ENCODE measurements at regions not wholly inside any gene's neighbourhood (a gene's known extent, or its start where the extent isn't known, plus 50 kb on each side); places are given as distances from the start of the nearest gene placed in this dataset.
"Not testable (repeated sequence)": the region's sequence is repeated elsewhere in the genome, so short reads cannot be mapped to it uniquely, and the experiment has no call there.

DNA sequence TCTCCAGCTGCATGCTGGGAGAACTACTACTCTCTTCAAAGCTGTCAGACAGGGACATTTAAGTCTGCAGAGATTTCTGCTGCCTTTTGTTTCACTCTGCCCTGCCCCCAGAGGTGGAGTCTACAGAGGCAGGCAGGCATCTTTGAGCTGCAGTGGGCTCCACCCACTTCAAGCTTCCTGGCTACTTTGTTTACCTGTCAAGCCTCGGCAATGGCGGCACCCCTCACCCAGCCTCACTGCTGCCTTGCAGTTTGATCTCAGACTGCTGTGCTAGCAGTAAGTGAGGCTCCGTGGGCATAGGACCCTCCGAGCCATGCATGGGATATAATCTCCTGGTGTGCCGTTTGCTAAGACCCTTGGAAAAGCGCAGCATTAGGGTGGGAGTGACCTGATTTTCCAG, 61.7 kb downstream of the DMRTA1 start:
- not testable (repeated sequence) for H3K4me3 ChIP-seq; H3K27ac ChIP-seq; DNase-seq (ENCODE audit: low spot score)

DNA sequence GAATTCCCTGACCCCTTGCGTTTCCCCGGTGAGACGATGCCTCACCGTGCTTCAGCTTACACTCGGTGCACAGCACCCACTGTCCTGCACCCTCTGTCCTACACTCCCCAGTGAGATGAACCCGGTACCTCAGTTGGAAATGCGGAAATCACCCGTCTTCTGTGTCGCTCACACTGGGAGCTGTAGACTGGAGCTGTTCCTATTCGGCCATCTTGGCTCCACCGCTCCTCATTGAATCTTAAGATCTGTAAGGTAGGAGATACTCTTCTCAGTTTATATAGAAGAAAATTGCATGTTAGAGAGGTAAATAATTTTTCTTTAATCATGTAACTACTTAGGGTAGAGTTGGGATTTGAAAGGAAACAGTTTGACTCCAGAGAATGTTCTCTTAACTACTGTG, 62.2 kb downstream of the DMRTA1 start:
- Histone ChIP-seq H3K4me3 (no peak overlapping the region), H3K27ac (no peak overlapping the region)
- no peak for DNase-seq (ENCODE audit: low spot score)
- TF ChIP-seq, protein P1, sequence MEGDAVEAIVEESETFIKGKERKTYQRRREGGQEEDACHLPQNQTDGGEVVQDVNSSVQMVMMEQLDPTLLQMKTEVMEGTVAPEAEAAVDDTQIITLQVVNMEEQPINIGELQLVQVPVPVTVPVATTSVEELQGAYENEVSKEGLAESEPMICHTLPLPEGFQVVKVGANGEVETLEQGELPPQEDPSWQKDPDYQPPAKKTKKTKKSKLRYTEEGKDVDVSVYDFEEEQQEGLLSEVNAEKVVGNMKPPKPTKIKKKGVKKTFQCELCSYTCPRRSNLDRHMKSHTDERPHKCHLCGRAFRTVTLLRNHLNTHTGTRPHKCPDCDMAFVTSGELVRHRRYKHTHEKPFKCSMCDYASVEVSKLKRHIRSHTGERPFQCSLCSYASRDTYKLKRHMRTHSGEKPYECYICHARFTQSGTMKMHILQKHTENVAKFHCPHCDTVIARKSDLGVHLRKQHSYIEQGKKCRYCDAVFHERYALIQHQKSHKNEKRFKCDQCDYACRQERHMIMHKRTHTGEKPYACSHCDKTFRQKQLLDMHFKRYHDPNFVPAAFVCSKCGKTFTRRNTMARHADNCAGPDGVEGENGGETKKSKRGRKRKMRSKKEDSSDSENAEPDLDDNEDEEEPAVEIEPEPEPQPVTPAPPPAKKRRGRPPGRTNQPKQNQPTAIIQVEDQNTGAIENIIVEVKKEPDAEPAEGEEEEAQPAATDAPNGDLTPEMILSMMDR (IDR thresholded peaks at IDR 0.05): no peak

DNA sequence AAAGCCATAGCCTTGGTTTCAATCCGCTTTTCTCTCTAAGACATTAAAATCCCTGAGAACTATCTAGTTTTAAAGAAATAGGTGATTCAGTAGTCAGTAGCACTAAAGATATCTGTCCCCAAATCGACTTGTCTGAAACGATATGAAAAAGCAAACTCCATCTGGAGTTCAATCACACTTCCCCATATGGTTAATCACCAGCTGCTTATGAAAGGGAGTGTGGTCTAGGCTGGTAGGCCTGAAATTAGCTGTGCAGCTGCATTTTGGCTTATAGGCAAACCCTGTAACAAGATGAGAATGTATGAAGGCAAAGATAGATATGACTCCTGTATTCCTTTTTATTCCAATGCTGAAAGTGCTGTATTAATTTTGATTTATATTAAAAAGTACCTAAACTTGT, 65.9 kb downstream of the DMRTA1 start:
- TF ChIP-seq, protein P1 (IDR thresholded peaks at IDR 0.05): no peak
- DNase-seq (ENCODE audit: low spot score): no peak
- Histone ChIP-seq H3K4me3 (no peak overlapping the region), H3K27ac (no peak overlapping the region)

DNA sequence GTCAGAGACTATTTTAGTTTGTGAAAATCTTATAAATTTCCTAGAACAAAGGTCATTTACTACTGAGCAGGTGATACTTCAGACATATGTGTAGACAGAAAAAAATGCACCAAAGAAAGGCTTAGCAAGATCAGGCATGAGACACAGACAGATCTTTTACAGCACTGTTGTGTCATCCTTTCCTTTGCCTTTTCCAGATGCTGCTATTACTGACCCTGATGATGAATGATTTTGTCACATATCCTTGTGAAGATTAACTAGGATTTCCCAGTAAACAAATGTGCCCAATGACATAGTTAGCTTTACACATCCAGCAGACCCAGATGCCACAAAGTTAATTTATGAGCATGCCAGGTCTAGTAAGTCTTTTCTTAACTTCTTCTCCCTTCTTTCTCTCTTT, 68.2 kb downstream of the DMRTA1 start:
- Histone ChIP-seq H3K27ac (no peak overlapping the region), H3K4me3 (no peak overlapping the region)
- TF ChIP-seq, protein P1 (IDR thresholded peaks at IDR 0.05): no peak
- no peak for DNase-seq (ENCODE audit: low spot score)

DNA sequence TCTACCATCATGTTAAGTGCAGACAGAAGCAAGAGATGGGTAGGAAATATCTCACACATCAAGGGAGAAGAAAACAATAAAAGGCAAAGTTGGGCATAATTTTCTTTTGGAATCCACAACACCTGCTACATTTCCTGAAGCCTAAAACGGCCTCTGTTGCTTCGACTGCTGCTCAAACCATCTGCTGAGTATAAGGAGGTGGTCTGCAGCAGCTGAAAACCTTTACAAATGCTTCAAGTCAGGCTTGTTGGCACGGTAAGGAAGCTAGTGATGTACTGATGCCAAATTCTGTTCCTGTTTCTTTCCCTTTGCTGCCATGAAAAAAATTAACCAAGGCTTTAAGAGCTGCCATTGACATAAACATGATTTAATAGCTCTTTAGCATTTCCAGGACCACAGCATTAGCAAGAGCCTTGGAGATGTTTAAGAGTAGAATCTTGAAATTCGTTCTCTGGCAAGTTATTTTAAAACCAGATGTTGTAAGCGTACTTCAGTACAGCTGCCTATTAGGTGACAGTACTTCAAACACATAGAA, 75.6 kb downstream of the DMRTA1 start:
- TF ChIP-seq, protein P1 (IDR thresholded peaks at IDR 0.05): no peak
- Histone ChIP-seq H3K27ac (no peak overlapping the region), H3K4me3 (no peak overlapping the region)
- no peak for DNase-seq (ENCODE audit: low spot score)

DNA sequence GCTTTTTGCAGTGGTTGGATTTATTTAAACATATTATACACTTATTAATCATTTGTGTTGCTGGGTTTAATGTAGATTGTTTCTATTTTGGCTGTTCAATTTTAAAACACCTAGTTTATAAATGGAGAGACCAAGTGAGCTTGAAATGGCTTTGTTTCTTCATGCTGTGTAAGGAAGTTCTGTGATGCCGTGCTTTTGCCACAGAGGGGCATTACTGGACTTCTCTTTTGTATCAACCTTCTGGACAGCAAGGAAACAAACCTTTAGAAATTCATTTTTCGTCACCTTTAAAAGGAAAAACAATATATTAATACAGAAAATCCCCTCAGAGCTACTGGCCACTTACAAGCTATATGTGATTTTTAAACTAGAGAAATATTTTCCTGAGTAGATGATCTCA, 81.9 kb downstream of the DMRTA1 start:
- Histone ChIP-seq H3K4me3 (no peak overlapping the region), H3K27ac (no peak overlapping the region)
- no peak for DNase-seq (ENCODE audit: low spot score)
- TF ChIP-seq, protein P1 (IDR thresholded peaks at IDR 0.05): no peak

DNA sequence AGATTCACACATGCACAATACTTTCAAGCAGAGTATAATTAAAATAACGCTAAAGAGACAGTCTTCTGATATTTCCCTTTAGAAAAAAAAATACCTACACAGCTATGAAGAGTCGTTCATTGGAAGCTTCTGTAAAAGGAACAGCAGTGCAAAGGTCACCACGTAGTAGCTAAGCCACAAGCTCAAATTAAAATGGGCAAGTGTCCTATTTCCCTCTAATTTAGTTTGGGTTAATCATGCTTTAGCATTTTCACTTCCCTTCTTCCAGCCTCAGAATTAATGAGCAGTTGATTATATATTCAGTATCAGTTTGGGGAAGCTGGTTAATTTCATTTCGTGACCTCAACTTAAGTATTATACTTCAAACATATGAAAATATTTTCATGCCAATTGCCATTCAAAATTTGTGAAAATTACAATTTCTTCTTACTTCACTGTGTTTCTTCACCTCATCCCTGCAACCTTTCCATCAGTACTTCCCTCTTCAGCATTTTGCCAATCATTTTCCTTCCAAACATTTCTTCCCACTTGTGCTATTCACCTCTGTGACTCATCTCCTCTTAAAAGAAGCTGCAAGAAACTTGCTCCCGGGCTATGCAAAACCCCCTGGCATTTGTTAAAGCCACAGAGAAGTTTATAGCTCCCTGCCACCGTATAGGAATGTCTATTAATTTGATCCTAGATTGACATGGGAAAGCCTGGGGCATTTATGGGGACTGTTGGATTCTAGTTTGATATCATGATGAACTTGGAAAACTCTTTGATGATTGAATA, 83.0 kb downstream of the DMRTA1 start:
- H3K4me3 ChIP-seq: no peak overlapping the region
- DNase-seq (ENCODE audit: low spot score): no peak
- TF ChIP-seq, protein P1 (IDR thresholded peaks at IDR 0.05): no peak
- H3K27ac ChIP-seq: no peak overlapping the region
